Osteocyte (in vitro differentiated cells): ENCODE measurements at regions not wholly inside any gene's neighbourhood (a gene's known extent, or its start where the extent isn't known, plus 50 kb on each side); places are given as distances from the start of the nearest gene placed in this dataset.

Experiments
- DNase-seq: peaks from one replicate; pipeline ENCODE4 v3.0.0; 2021; ENCODE audit warnings: mixed read lengths; ENCODE audit not compliant: unreplicated experiment; ENCODE audit errors: extremely low spot score
- H3K27ac Mint-ChIP-seq: one replicate; pipeline ENCODE4 v1.8.0; 2021; ENCODE audit warnings: mild to moderate bottlenecking, mixed read lengths; ENCODE audit not compliant: unreplicated experiment
- H3K27me3 Mint-ChIP-seq: one replicate; pipeline ENCODE4 v1.8.0; 2021; ENCODE audit warnings: mixed read lengths; ENCODE audit not compliant: unreplicated experiment
- H3K36me3 Mint-ChIP-seq: one replicate; pipeline ENCODE4 v1.8.0; 2021; ENCODE audit warnings: mixed read lengths; ENCODE audit not compliant: unreplicated experiment
- H3K4me1 Mint-ChIP-seq: one replicate; pipeline ENCODE4 v1.8.0; 2021; ENCODE audit warnings: mixed read lengths; ENCODE audit not compliant: unreplicated experiment
- H3K4me3 Mint-ChIP-seq: one replicate; pipeline ENCODE4 v1.8.0; 2021; ENCODE audit warnings: mild to moderate bottlenecking, moderate library complexity, mixed read lengths; ENCODE audit not compliant: unreplicated experiment
- H3K9me3 Mint-ChIP-seq: one replicate; pipeline ENCODE4 v1.8.0; 2021; ENCODE audit warnings: mixed read lengths; ENCODE audit not compliant: unreplicated experiment
- CTCF ChIP-seq: fragments of 200-600 bp; sonication (generic); IDR thresholded peaks from 2 replicates; pipeline ENCODE4 v1.5.0; 2021; ENCODE audit warnings: antibody characterized with exemption, mild to moderate bottlenecking, moderate library complexity

GRCh38 chr18:41444943-41445342 lies 510.1 kb upstream of the PIK3C3 start:
- H3K4me1 Mint-ChIP-seq, result no peaks in the 10 kb centered on the region
- peaks cover 5% of the 10 kb centered on the region for H3K9me3 Mint-ChIP-seq
- no peak overlapping the region for H3K27ac Mint-ChIP-seq
- no peaks in the 10 kb centered on the region for H3K27me3 Mint-ChIP-seq
- H3K36me3 Mint-ChIP-seq, result peaks cover 5% of the 10 kb centered on the region
- H3K4me3 Mint-ChIP-seq, result no peak overlapping the region
- DNase-seq, result no peak
- no peak for TF ChIP-seq CTCF

DNA sequence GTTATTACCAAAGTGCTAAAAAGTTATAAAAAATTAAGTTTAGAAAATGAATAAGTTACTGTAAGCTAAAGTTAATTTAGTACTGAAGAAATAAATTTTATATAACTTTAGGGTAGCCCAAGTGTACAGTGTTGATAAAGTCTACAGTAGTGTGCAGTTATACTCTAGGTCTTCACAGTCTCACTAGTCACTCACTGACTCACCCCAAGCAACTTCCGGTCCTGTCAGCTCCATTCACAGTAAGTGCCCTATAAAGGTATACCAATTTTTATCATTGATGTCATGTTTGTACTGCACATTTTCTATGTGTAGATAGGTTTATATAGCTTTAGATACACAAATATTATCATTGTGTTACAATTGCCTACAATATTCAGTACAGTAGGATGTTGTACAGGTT lies 518.3 kb upstream of the PIK3C3 start:
- Mint-ChIP-seq H3K4me1 (no peaks in the 10 kb centered on the region), H3K9me3 (peaks cover 10% of the 10 kb centered on the region), H3K36me3 (peaks cover 5% of the 10 kb centered on the region), H3K27me3 (no peaks in the 10 kb centered on the region), H3K27ac (no peak overlapping the region), H3K4me3 (no peak overlapping the region)
- no peak for DNase-seq
- no peak for TF ChIP-seq CTCF

DNA sequence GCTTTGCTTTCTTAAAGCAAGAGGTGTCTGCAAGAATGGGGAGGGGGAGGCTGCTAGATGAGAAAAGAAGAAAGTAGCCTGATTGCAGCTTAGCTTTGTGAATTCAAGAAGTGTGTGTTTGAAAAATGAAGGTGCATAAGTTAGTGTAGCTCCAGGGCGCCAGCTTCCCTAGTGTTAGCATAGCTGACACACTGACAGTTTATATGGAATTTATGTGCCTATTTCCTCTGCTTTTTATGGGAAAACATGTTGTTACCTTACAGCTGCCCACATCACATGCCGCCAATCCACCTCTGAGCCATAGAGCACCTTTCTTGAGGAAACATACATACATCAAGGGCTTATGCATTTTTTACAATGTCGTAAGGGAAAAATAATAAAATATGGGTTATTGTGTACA lies 536.4 kb upstream of the PIK3C3 start:
- no peaks in the 10 kb centered on the region for H3K9me3 Mint-ChIP-seq
- no peaks in the 10 kb centered on the region for H3K4me1 Mint-ChIP-seq
- H3K27me3 Mint-ChIP-seq, result no peaks in the 10 kb centered on the region
- no peak for TF ChIP-seq CTCF
- H3K4me3 Mint-ChIP-seq, result no peak overlapping the region
- H3K27ac Mint-ChIP-seq, result no peak overlapping the region
- H3K36me3 Mint-ChIP-seq, result peaks cover 3% of the 10 kb centered on the region
- no peak for DNase-seq

DNA sequence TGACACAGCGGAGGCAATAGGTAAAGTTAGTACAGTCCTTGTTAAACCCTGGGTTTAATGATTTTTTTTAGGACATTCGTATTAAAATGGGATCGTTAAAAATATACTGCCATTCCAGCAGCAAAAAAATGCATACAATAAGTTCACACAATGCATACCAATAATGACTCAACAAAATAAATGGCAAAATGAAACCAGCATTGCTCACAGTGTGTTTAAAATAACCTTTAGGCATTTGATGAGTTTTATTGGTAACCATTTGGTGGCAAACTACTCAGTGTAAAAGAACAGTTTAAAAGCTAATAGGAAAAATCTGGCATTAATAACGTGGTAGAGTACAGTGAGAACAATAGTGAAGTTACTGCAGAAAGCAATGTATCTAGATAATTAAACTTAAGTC lies 539.0 kb upstream of the PIK3C3 start:
- Mint-ChIP-seq H3K27ac (no peak overlapping the region), H3K4me3 (no peak overlapping the region), H3K4me1 (no peaks in the 10 kb centered on the region), H3K9me3 (peaks cover 13% of the 10 kb centered on the region), H3K27me3 (no peaks in the 10 kb centered on the region), H3K36me3 (peaks cover 3% of the 10 kb centered on the region)
- DNase-seq, result no peak
- TF ChIP-seq CTCF, result no peak

DNA sequence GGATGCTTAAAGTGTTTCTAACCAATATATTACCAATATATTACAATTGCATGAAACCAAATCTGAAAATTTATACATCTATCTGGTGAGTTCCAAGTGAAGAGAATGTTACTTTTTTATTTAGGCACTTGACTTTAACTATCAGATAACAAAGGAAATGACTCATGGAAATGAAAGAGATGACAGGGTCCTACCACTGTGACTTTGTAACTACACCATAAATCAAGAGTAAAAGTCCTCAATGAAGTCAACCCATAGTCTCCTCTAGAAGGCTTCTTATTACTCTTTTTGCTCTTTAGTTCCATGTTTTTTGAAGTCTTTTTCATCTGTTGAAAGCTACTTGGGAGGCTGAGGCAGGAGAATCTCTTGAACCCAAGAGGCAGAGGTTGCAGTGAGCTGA lies 545.0 kb upstream of the PIK3C3 start:
- H3K4me1 Mint-ChIP-seq, result no peaks in the 10 kb centered on the region
- no peaks in the 10 kb centered on the region for H3K27me3 Mint-ChIP-seq
- H3K27ac Mint-ChIP-seq, result no peak overlapping the region
- peaks cover 3% of the 10 kb centered on the region for H3K36me3 Mint-ChIP-seq
- peaks cover 13% of the 10 kb centered on the region for H3K9me3 Mint-ChIP-seq
- no peak for DNase-seq
- no peak for TF ChIP-seq CTCF
- no peak overlapping the region for H3K4me3 Mint-ChIP-seq
